H1 (cell line): ENCODE measurements at regions not wholly inside any gene's neighbourhood (a gene's known extent, or its start where the extent isn't known, plus 50 kb on each side); places are given as distances from the start of the nearest gene placed in this dataset.

Experiments used
- CTCF ChIA-PET: fragments of 300-600 bp; sonication (Branson Sonifier 250); formaldehyde crosslinking; loops from one replicate; lab custom pipeline; 2021; ENCODE audit not compliant: partially characterized antibody; lab: Charles Lee
- POLR2A ChIA-PET: fragments of 300-600 bp; sonication (Branson Sonifier 250); formaldehyde crosslinking; loops from one replicate; lab custom pipeline; 2021; ENCODE audit warnings: inconsistent platforms; ENCODE audit not compliant: partially characterized antibody; lab: Charles Lee
- DNase-seq, 2 experiments: peaks; one replicate each; pipeline versions ENCODE4 v3.0.0 to v3.0.0-alpha.2; 2010 to 2022; ENCODE audit warnings: low spot score in 2 of 2, low read depth in 1 of 2, mixed read lengths in 1 of 2
- FAIRE-seq: peaks from 2 replicates; lab custom pipeline; 2011; peaks lifted over from hg19 to GRCh38; lab: Jason Lieb, UNC
- H2AFZ ChIP-seq: 2 replicates; pipeline ENCODE4 v1.8.1; 2012; ENCODE audit warnings: low read length, inconsistent platforms
- H2AK5ac ChIP-seq: 2 replicates; pipeline ENCODE4 v1.6.1; 2013; ENCODE audit warnings: low read depth, low read length
- H2BK120ac ChIP-seq: replicated peaks from 2 replicates; pipeline ENCODE3; 2013; ENCODE audit warnings: low read depth, low read length, inconsistent platforms
- H2BK12ac ChIP-seq: 2 replicates; pipeline ENCODE4 v1.6.1; 2013; ENCODE audit warnings: low read depth, low read length
- H2BK15ac ChIP-seq: 2 replicates; pipeline ENCODE4 v1.6.1; 2013; ENCODE audit warnings: low read length
- H2BK20ac ChIP-seq: 2 replicates; pipeline ENCODE4 v1.6.1; 2013; ENCODE audit warnings: low read length
- H2BK5ac ChIP-seq: 2 replicates; pipeline ENCODE4 v1.6.1; 2013; ENCODE audit warnings: low read depth, low read length
- H3K14ac ChIP-seq: 2 replicates; pipeline ENCODE4 v1.6.1; 2013; ENCODE audit warnings: inconsistent platforms; ENCODE audit not compliant: insufficient read length
- H3K18ac ChIP-seq: 2 replicates; pipeline ENCODE4 v1.6.1; 2013; ENCODE audit warnings: low read length; ENCODE audit errors: extremely low read depth
- H3K23ac ChIP-seq: 2 replicates; pipeline ENCODE4 v1.6.1; 2013; ENCODE audit warnings: inconsistent platforms; ENCODE audit not compliant: insufficient read length
- H3K23me2 ChIP-seq: 2 replicates; pipeline ENCODE4 v1.6.1; 2013; ENCODE audit warnings: low read depth, low read length
- H3K27ac ChIP-seq: 2 replicates; pipeline ENCODE4 v1.6.1; 2011; ENCODE audit warnings: low read depth, low read length, inconsistent platforms
- H3K27me3 ChIP-seq, 4 experiments: replicated peaks in 1 of 4; 1 replicate in 1 of 4; 2 replicates in 3 of 4; pipeline versions ENCODE4 v1.6.1 to v1.8.1; 2011 to 2013; ENCODE audit warnings: low read length in 3 of 4, mild to moderate bottlenecking in 3 of 4, inconsistent platforms in 2 of 4, mixed read lengths in 2 of 4, moderate library complexity in 1 of 4; ENCODE audit not compliant: control insufficient read depth in 3 of 4, insufficient read depth in 3 of 4; ENCODE audit errors: extremely low read depth in 1 of 4
- H3K36me3 ChIP-seq, 4 experiments: 2 replicates each; pipeline versions ENCODE4 v1.6.1 to v1.8.1; 2011 to 2013; ENCODE audit warnings: mild to moderate bottlenecking in 4 of 4, low read length in 3 of 4, moderate library complexity in 2 of 4, control low read depth in 1 of 4, inconsistent platforms in 1 of 4; ENCODE audit not compliant: insufficient read depth in 4 of 4, control insufficient read depth in 2 of 4
- H3K4ac ChIP-seq: replicated peaks from 2 replicates; pipeline ENCODE3; 2013; ENCODE audit warnings: low read length, low read depth, mixed read lengths, inconsistent platforms; ENCODE audit not compliant: insufficient read length
- H3K4me1 ChIP-seq, 4 experiments: replicated peaks in 1 of 4; 1 replicate in 1 of 4; 2 replicates in 3 of 4; pipeline versions ENCODE4 v1.6.1 to v1.8.1; 2011 to 2013; ENCODE audit warnings: low read length in 3 of 4, inconsistent platforms in 2 of 4, mixed read lengths in 1 of 4; ENCODE audit not compliant: insufficient read depth in 4 of 4, control insufficient read depth in 3 of 4
- H3K4me2 ChIP-seq, 2 experiments: 2 replicates each; pipeline versions ENCODE4 v1.6.1 to v1.8.1; 2011 to 2013; ENCODE audit warnings: low read depth in 2 of 2, low read length in 2 of 2, control low read depth in 1 of 2, inconsistent platforms in 1 of 2, mild to moderate bottlenecking in 1 of 2; ENCODE audit not compliant: insufficient read depth in 1 of 2
- H3K4me3 ChIP-seq, 4 experiments: fragments of 200-600, 300-600 bp in 1 of 4; sonication (generic), shearing (Covaris generic), sonication (Bioruptor Twin) in 1 of 4; 2 replicates each; pipeline versions ENCODE4 v1.5.1 to v1.8.1; 2011 to 2016; ENCODE audit warnings: low read length in 4 of 4, low read depth in 3 of 4, control low read depth in 2 of 4, inconsistent platforms in 2 of 4, mild to moderate bottlenecking in 2 of 4, mixed read lengths in 1 of 4, moderate library complexity in 1 of 4; ENCODE audit not compliant: insufficient read depth in 2 of 4; ENCODE audit errors: extremely low read depth in 1 of 4
- H3K56ac ChIP-seq: replicated peaks from 2 replicates; pipeline ENCODE3; 2013; ENCODE audit warnings: low read depth, mild to moderate bottlenecking, mixed read lengths, low read length, inconsistent platforms; ENCODE audit not compliant: insufficient read length
- H3K79me1 ChIP-seq: 2 replicates; pipeline ENCODE4 v1.6.1; 2013; ENCODE audit warnings: low read depth, low read length, control low read depth
- H3K79me2 ChIP-seq, 2 experiments: 2 replicates each; pipeline versions ENCODE4 v1.6.1 to v1.8.1; 2012 to 2013; ENCODE audit warnings: low read length in 2 of 2, mild to moderate bottlenecking in 2 of 2, inconsistent platforms in 1 of 2; ENCODE audit not compliant: insufficient read depth in 2 of 2, control insufficient read depth in 1 of 2
- H3K9ac ChIP-seq, 4 experiments: replicated peaks in 1 of 4; 1 replicate in 1 of 4; 2 replicates in 3 of 4; pipeline versions ENCODE4 v1.6.1 to v1.8.1; 2011 to 2013; ENCODE audit warnings: low read depth in 3 of 4, low read length in 3 of 4, control low read depth in 2 of 4, mild to moderate bottlenecking in 2 of 4, moderate library complexity in 2 of 4, inconsistent platforms in 1 of 4; ENCODE audit errors: extremely low read depth in 1 of 4
- H3K9me3 ChIP-seq, 2 experiments: 2 replicates each; pipeline versions ENCODE4 v1.6.1 to v1.8.1; 2012 to 2013; ENCODE audit warnings: mild to moderate bottlenecking in 2 of 2, moderate library complexity in 2 of 2, control low read depth in 1 of 2, inconsistent platforms in 1 of 2, low read depth in 1 of 2, low read length in 1 of 2, mixed read lengths in 1 of 2; ENCODE audit not compliant: insufficient read depth in 2 of 2
- H4K20me1 ChIP-seq, 2 experiments: replicated peaks in 1 of 2; 2 replicates each; pipeline versions ENCODE3 to v1.8.1; 2011 to 2013; ENCODE audit warnings: inconsistent platforms in 2 of 2, low read length in 2 of 2, mild to moderate bottlenecking in 1 of 2; ENCODE audit not compliant: insufficient read depth in 2 of 2, control insufficient read depth in 1 of 2
- H4K5ac ChIP-seq: 2 replicates; pipeline ENCODE4 v1.6.1; 2013; ENCODE audit warnings: low read length, low read depth, mixed read lengths, inconsistent platforms; ENCODE audit not compliant: insufficient read length
- H4K8ac ChIP-seq: 2 replicates; pipeline ENCODE4 v1.8.0; 2013; ENCODE audit warnings: mild to moderate bottlenecking, moderate library complexity, low read length, inconsistent platforms; ENCODE audit not compliant: insufficient read depth; ENCODE audit errors: extremely low read depth
- H4K91ac ChIP-seq: replicated peaks from 2 replicates; pipeline ENCODE3; 2013; ENCODE audit warnings: low read length, mixed read lengths, inconsistent platforms; ENCODE audit not compliant: insufficient read length
- CTBP2 ChIP-seq: IDR thresholded peaks from 2 replicates; pipeline ENCODE4 v1.7.0; 2011; ENCODE audit warnings: borderline replicate concordance, mild to moderate bottlenecking, moderate library complexity, mixed read lengths, low read length; ENCODE audit not compliant: insufficient read depth, insufficient read length
- POLR2AphosphoS5 ChIP-seq: IDR thresholded peaks from 2 replicates; pipeline ENCODE4 v1.6.1; 2011; ENCODE audit warnings: low read depth, low read length
- RFX5 ChIP-seq: IDR thresholded peaks from 2 replicates; pipeline ENCODE4 v1.6.1; 2011; ENCODE audit warnings: low read depth, low read length, improper control_type of control experiment, borderline replicate concordance
- RNF2 ChIP-seq: fragments of 200-900, 300-1000 bp; sonication (generic); IDR thresholded peaks from 2 replicates; pipeline ENCODE4 v1.7.1; 2016; ENCODE audit warnings: borderline replicate concordance, low read depth, mild to moderate bottlenecking, antibody characterized with exemption, low read length; ENCODE audit not compliant: poor library complexity, severe bottlenecking; ENCODE audit errors: missing control alignments
- RXRA ChIP-seq: IDR thresholded peaks from 2 replicates; pipeline ENCODE4 v1.6.1; 2011; ENCODE audit warnings: low read depth, mild to moderate bottlenecking, low read length, moderate library complexity; ENCODE audit not compliant: insufficient read depth
- TAF1 ChIP-seq: IDR thresholded peaks from 2 replicates; pipeline ENCODE4 v1.6.1; 2011; ENCODE audit warnings: mild to moderate bottlenecking, low read depth, low read length
- WGBS, 2 experiments: shearing (Covaris generic) in 1 of 2; methylation state at CpG; one replicate each; pipeline versions ENCODE4 v1.1.6 to v1.1.7; 2013 to 2015; ENCODE audit warnings: low lambda C conversion rate in 2 of 2, mixed read lengths in 2 of 2, inconsistent platforms in 1 of 2, low coverage in 1 of 2, missing lambda C conversion rate in 1 of 2; ENCODE audit not compliant: insufficient replicate concordance in 2 of 2, insufficient coverage in 1 of 2, insufficient read length in 1 of 2; ENCODE audit errors: extremely low coverage in 1 of 2, missing lambda C conversion rate in 1 of 2; 5-methylcytosine and 5-hydroxymethylcytosine counted together
- TF ChIP-seq, protein P1 (sequence below): IDR thresholded peaks from 2 replicates; pipeline ENCODE4 v1.6.1; 2012; ENCODE audit warnings: inconsistent platforms

DNA sequence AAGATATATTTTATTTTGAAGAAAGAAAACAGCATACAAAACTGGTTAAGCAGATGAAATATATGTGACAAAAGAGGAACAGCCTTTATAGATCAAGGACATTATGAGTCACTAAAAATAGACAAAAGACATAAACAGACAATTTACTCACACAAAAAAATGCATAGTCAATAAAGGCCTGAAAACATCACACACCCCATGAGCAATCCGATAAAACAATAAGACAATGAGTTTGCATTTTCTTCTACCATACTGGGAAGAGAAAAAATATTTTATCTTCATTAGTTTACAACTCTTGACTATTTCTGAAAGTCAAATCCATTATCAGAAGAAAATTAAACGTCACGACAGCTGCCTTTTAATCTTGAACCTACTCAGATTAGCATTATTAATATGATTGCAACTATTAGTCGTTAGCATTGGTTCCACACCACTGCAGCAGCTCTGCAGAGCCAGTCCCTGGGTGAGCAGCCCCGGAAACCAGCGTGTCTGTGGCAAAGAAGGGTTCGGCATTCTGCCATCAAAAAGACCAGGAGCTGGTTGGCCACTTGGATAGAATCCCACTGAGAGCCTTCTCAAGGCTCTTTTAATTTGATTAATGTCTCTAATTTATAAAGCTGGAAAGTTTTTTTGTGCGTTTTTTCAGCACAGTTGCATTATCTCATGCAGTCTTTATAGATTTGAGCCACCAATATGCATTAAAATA is 305.4 kb upstream of the SHH start:
- DNase-seq = no peak
- H4K91ac ChIP-seq = no peak overlapping the region
- no peak overlapping the region for H2AK5ac ChIP-seq
- H2BK120ac ChIP-seq = no peak overlapping the region
- no peaks in the 10 kb centered on the region for H3K27me3 ChIP-seq
- no peak overlapping the region for H3K4me3 ChIP-seq
- POLR2A ChIA-PET = no interaction called here
- no peak overlapping the region for H4K5ac ChIP-seq
- no peak overlapping the region for H2BK20ac ChIP-seq
- H3K27ac ChIP-seq = no peak overlapping the region
- H2BK15ac ChIP-seq = no peak overlapping the region
- no peak overlapping the region for H3K9ac ChIP-seq
- H3K23me2 ChIP-seq = no peaks in the 10 kb centered on the region
- no peak for FAIRE-seq
- no peak overlapping the region for H3K18ac ChIP-seq
- H3K56ac ChIP-seq = no peak overlapping the region
- H3K36me3 ChIP-seq = no peaks in the 10 kb centered on the region
- no peaks in the 10 kb centered on the region for H4K20me1 ChIP-seq
- no peaks in the 10 kb centered on the region for H3K4me1 ChIP-seq
- no peaks in the 10 kb centered on the region for H3K79me2 ChIP-seq
- no peaks in the 10 kb centered on the region for H3K9me3 ChIP-seq
- H3K23ac ChIP-seq = no peak overlapping the region
- H3K4ac ChIP-seq = no peak overlapping the region
- WGBS, 2 experiments = 87% methylated on average over 8 of the region's 8 CpGs; no CpG with 5 or more reads in 1 of the 2 experiments
- CTCF ChIA-PET = no interaction called here
- no peak overlapping the region for H2BK12ac ChIP-seq
- no peak overlapping the region for H3K4me2 ChIP-seq
- no peak overlapping the region for H2AFZ ChIP-seq
- H4K8ac ChIP-seq = no peak overlapping the region
- H3K79me1 ChIP-seq = no peaks in the 10 kb centered on the region
- TF ChIP-seq POLR2AphosphoS5 (no peak), TAF1 (no peak), RNF2 (no peak), CTBP2 (no peak), RXRA (no peak), RFX5 (no peak)
- TF ChIP-seq, protein P1, sequence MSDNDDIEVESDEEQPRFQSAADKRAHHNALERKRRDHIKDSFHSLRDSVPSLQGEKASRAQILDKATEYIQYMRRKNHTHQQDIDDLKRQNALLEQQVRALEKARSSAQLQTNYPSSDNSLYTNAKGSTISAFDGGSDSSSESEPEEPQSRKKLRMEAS = no peak
- no peak overlapping the region for H3K14ac ChIP-seq
- H2BK5ac ChIP-seq = no peak overlapping the region
